LNCaP clone FGC (cell line): ENCODE measurements at regions not wholly inside any gene's neighbourhood (a gene's known extent, or its start where the extent isn't known, plus 50 kb on each side); places are given as distances from the start of the nearest gene placed in this dataset.

Experiments used
- DNase-seq: peaks from one replicate; pipeline ENCODE4 v3.0.0-alpha.2; 2011; ENCODE audit warnings: low read depth
- H3K4me3 ChIP-seq: 2 replicates; pipeline ENCODE4 v1.5.1; 2011; ENCODE audit warnings: mild to moderate bottlenecking, low read depth, low read length, control low read depth
- CTCF ChIP-seq: IDR thresholded peaks from 2 replicates; pipeline ENCODE4 v1.5.1; 2012; ENCODE audit warnings: mild to moderate bottlenecking; ENCODE audit not compliant: control insufficient read depth, insufficient read depth; ENCODE audit errors: extremely low read depth

GRCh38 chr15:93203036-93203435, 114.0 kb upstream of the RGMA start:
- H3K4me3 ChIP-seq, result no peak overlapping the region
- DNase-seq, result no peak
- TF ChIP-seq CTCF, result no peak

GRCh38 chr15:93202405-93202804, 113.4 kb upstream of the RGMA start:
- no peak for TF ChIP-seq CTCF
- H3K4me3 ChIP-seq, result no peak overlapping the region
- DNase-seq, result no peak

DNA sequence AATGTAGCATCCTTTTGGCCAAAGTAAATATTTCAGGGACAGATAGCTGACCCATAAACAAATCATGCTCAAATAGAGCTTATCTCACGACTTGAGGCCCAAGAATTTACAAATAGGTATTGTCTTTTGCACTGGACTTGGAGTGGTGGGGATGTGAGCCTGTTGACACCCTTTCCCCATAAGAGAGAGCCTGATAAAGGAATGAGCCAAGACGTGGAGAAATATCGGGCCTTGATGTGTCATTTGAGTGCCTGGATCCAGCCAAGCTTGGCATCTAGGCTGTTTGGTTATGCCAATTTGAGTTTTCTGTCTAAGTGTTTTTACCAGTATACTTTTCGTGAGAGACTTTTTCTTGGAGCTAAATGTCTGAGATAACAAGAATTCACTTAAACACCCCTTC, 112.9 kb upstream of the RGMA start:
- peak; percentile 61 for DNase-seq
- no peak overlapping the region for H3K4me3 ChIP-seq
- TF ChIP-seq CTCF, result no peak

DNA sequence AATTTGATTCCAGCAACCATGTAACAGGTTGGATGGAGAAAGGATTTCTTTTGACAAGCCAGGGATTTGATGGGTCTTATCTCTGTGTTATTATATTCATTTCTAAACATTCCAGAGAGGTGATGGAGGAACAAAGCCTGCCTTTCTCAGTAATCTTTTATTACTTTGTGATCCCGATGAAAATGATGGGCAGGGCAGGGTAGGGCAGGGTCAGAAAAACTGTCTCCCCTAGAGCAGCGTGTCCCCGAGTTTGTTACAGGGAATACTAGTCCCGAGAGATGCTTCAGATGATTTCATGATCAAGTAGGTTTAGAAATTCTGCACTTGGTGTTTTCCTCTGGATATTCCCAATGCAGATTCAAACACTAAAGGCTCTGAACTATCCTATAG, 111.8 kb upstream of the RGMA start:
- DNase-seq, result no peak
- no peak for TF ChIP-seq CTCF
- no peak overlapping the region for H3K4me3 ChIP-seq

- H3K4me3 ChIP-seq, result no peak overlapping the region
- TF ChIP-seq CTCF, result no peak
- DNase-seq, result no peak
Measured at GRCh38 chr15:93200081-93200836, 111.2 kb upstream of the RGMA start.

GRCh38 chr15:93196135-93196670, 107.2 kb upstream of the RGMA start:
- TF ChIP-seq CTCF, result no peak
- H3K4me3 ChIP-seq, result no peak overlapping the region
- no peak for DNase-seq

- TF ChIP-seq CTCF, result no peak
- H3K4me3 ChIP-seq, result no peak overlapping the region
- DNase-seq, result no peak
Measured at GRCh38 chr15:93195109-93195508, 106.1 kb upstream of the RGMA start.
